Ascending aorta (tissue), 2 donors: ENCODE measurements at regions not wholly inside any gene's neighbourhood (a gene's known extent, or its start where the extent isn't known, plus 50 kb on each side); places are given as distances from the start of the nearest gene placed in this dataset.

Experiments
- DNase-seq, 2 donors: peaks; one replicate each; pipeline ENCODE4 v3.0.0-alpha.2; 2019; ENCODE audit warnings: low spot score in 2 of 2
- H3K27ac ChIP-seq, 2 donors: fragments of 200-600 bp; sonication (generic); one replicate each; pipeline ENCODE4 v1.5.1; 2016 to 2017; ENCODE audit warnings: mild to moderate bottlenecking in 1 of 2
- H3K27me3 ChIP-seq: fragments of 200-600 bp; sonication (generic); one replicate; pipeline ENCODE4 v1.5.1; 2017
- H3K36me3 ChIP-seq, 2 donors: fragments of 200-600 bp; sonication (generic); one replicate each; pipeline ENCODE4 v1.5.1; 2016
- H3K4me1 ChIP-seq, 2 donors: fragments of 200-600 bp; sonication (generic); one replicate each; pipeline ENCODE4 v1.5.1; 2016 to 2017; ENCODE audit warnings: mild to moderate bottlenecking in 1 of 2
- H3K4me3 ChIP-seq, 2 donors: fragments of 200-600 bp; sonication (generic); one replicate each; pipeline ENCODE4 v1.5.1; 2016 to 2017; ENCODE audit warnings: mild to moderate bottlenecking in 1 of 2
- H3K9me3 ChIP-seq, 2 donors: fragments of 200-600 bp; sonication (generic); one replicate each; pipeline ENCODE4 v1.5.1; 2016
- intact Hi-C: fragments of 100-400 bp; cut with DNase I; formaldehyde crosslinking; loops from one replicate; pipeline ENCODE4 v1.15.1; 2023
- TF ChIP-seq, protein P1 (sequence below), 3 experiments: fragments of 200-600 bp in 2 of 3; fragments of 450-650 bp in 1 of 3; sonication (generic) in 2 of 3; IDR thresholded peaks; one replicate each; pipeline ENCODE4 v1.5.1; 2016 to 2019; ENCODE audit warnings: antibody characterized with exemption in 3 of 3, mild to moderate bottlenecking in 1 of 3, moderate library complexity in 1 of 3

DNA sequence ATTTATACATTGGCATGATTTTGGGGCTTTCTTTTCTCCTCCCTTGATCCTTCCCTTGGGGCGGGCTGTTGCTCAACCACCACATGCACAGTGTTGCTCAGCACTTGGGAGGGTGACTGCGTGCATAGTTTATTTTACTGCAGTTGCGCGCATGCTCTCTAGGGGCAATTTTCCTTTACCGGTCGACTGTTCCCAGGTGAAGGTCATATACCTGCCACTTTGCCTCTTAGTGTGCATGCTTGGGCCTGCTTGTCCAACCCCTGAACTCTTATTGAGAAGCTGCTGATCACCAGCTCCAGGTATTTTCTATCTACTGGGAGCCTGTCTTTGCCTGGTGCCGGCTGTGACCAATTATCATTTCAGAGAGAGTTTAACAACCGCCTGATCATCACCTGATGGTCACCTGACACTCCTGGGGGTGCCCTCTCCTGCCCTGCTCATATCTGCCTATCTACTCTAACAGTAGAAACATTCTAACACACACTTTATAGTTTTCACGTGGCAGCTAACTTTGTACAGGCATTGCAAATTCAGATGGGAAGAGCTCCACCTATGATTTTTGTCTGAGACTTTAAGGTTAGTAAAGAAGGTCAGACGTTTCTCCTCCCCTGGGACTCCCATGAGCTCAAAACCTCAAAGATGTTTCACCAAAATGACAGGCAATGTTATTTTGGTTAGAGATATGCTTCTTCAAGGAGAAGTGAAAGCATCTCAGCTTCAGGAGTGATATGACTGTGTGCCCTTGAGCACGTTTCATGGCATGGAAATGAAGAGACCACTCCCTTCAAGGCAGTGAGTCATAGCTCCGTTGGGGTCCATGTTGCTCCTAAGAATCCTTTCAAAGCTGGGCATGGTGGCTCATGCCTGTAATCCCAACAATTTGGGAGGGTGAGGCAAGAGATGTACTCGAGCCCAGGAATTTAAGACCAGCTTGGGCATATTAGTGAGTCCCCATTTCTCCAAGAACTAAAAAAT is 227.5 kb upstream of the MYLIP start:
- no peak for DNase-seq
- Histone ChIP-seq H3K4me1 (peaks cover 0 to 6% of the 10 kb centered on the region in 2 donors), H3K9me3 (no peaks in the 10 kb centered on the region), H3K4me3 (no peak overlapping the region), H3K27ac (no peak overlapping the region), H3K27me3 (no peaks in the 10 kb centered on the region), H3K36me3 (no peaks in the 10 kb centered on the region)
- TF ChIP-seq, protein P1, sequence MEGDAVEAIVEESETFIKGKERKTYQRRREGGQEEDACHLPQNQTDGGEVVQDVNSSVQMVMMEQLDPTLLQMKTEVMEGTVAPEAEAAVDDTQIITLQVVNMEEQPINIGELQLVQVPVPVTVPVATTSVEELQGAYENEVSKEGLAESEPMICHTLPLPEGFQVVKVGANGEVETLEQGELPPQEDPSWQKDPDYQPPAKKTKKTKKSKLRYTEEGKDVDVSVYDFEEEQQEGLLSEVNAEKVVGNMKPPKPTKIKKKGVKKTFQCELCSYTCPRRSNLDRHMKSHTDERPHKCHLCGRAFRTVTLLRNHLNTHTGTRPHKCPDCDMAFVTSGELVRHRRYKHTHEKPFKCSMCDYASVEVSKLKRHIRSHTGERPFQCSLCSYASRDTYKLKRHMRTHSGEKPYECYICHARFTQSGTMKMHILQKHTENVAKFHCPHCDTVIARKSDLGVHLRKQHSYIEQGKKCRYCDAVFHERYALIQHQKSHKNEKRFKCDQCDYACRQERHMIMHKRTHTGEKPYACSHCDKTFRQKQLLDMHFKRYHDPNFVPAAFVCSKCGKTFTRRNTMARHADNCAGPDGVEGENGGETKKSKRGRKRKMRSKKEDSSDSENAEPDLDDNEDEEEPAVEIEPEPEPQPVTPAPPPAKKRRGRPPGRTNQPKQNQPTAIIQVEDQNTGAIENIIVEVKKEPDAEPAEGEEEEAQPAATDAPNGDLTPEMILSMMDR (IDR thresholded peaks at IDR 0.05), result no peak
- intact Hi-C loops, result no loop called here

- H3K4me1 ChIP-seq, result peaks cover 0 to 6% of the 10 kb centered on the region in 2 donors
- H3K9me3 ChIP-seq, result no peaks in the 10 kb centered on the region
- no peaks in the 10 kb centered on the region for H3K36me3 ChIP-seq
- DNase-seq, result no peak
- no peak overlapping the region for H3K27ac ChIP-seq
- H3K4me3 ChIP-seq, result no peak overlapping the region
- H3K27me3 ChIP-seq, result no peaks in the 10 kb centered on the region
- intact Hi-C loops, result no loop called here
- TF ChIP-seq, protein P1 (IDR thresholded peaks at IDR 0.05), result no peak
Measured at GRCh38 chr6:15898693-15899092, 230.2 kb upstream of the MYLIP start.

DNA sequence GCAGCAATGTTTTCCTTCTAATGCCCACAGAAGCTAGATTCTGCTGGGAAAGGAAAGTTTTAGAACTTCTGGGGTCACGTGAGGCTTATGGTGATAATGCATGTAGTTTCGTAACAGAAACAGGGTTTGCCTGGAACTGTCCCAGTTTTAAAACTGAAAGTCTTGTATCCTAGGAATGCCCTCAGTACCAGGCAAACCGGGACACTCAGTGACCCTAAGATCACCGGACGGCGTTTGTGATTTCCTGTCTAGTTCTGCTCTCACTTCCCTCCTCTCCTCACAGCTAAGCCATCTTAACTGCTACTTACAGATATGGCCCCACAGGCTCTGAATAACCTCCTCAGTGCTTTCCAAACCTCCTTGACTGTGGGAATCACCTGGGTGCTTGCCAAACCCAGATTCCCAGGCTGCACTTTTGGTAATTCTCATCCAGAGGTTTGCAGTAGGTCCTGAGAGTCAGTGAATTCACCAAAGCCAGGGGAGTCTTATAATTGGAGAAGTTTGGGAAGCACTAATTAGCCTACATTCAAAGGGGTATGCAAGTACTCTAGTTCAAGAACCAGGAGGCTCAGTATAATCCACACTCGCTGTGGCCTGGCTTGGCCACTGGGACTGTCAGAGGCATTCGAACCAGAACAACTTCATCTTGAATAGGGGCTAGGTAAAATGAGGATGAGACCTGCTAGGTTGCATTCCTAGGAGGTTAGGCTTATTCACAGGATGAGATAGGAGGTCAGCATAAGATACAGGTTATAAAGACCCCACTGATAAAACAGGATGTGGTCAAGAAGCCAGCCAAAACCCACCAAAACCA is 231.6 kb upstream of the MYLIP start:
- no peaks in the 10 kb centered on the region for H3K27me3 ChIP-seq
- peak overlapping the region in 1 of 2 donors; percentile 33 for H3K4me3 ChIP-seq
- TF ChIP-seq, protein P1 (IDR thresholded peaks at IDR 0.05), result no peak
- intact Hi-C loops, result no loop called here
- H3K4me1 ChIP-seq, result peaks cover 0 to 6% of the 10 kb centered on the region in 2 donors
- no peaks in the 10 kb centered on the region for H3K36me3 ChIP-seq
- H3K27ac ChIP-seq, result peak overlapping the region in 1 of 2 donors; percentile 19
- no peak for DNase-seq
- no peaks in the 10 kb centered on the region for H3K9me3 ChIP-seq

GRCh38 chr6:15894973-15895725 is 232.3 kb upstream of the DTNBP1 start:
- intact Hi-C loops, result no loop called here
- TF ChIP-seq, protein P1 (IDR thresholded peaks at IDR 0.05), result no peak
- DNase-seq, result no peak
- Histone ChIP-seq H3K27me3 (no peaks in the 10 kb centered on the region), H3K4me3 (no peak overlapping the region), H3K36me3 (no peaks in the 10 kb centered on the region), H3K9me3 (no peaks in the 10 kb centered on the region), H3K27ac (no peak overlapping the region), H3K4me1 (peaks cover 0 to 6% of the 10 kb centered on the region in 2 donors)

DNA sequence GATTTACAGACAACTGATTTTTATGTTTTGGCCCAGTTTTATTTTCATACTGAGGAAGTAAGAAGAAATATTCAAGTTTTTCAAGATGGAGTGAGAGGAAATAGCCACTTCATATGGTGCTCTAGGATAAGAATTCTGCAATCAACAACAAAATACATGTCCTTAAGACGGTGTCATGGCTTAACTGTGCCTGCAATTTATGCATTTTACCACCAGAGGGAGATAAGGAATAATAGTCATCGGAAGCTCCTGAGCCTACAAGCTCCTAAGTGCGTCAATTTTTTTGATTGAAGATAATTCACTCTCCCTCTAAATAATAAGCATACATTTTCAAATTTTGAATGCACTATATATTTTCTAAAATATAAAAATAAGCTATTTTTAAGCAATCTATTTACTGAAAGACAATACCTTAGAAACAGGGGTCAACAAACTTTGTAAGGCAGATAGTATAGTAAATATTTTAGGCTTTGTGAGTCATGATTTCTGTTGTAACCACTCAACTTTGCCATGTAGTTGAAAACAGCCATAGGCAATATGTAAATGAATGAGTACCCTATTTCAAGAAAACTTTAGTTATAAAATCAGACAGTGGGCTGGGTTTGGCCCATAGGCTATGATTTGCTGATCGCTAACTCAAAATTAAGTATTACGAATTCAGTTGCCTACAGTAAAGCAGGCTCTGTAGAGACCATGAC is 230.9 kb upstream of the DTNBP1 start:
- DNase-seq, result no peak
- TF ChIP-seq, protein P1 (IDR thresholded peaks at IDR 0.05), result no peak
- Histone ChIP-seq H3K27ac (no peak overlapping the region), H3K4me3 (no peak overlapping the region), H3K27me3 (no peaks in the 10 kb centered on the region), H3K4me1 (peaks cover 0 to 6% of the 10 kb centered on the region in 2 donors), H3K9me3 (no peaks in the 10 kb centered on the region), H3K36me3 (no peaks in the 10 kb centered on the region)
- intact Hi-C loops, result no loop called here
